Keratinocyte (primary cell): ENCODE measurements at regions not wholly inside any gene's neighbourhood (a gene's known extent, or its start where the extent isn't known, plus 50 kb on each side); places are given as distances from the start of the nearest gene placed in this dataset.

Experiments used
- EZH2 ChIP-seq: IDR thresholded peaks from one replicate; pipeline ENCODE4 v1.6.1; 2012; ENCODE audit warnings: inconsistent platforms, mild to moderate bottlenecking, low read length, moderate library complexity
- TF ChIP-seq, protein P1 (sequence below), 3 experiments: IDR thresholded peaks in 1 of 3; conservative IDR thresholded peaks in 1 of 3; optimal IDR thresholded peaks in 1 of 3; 2 replicates in 2 of 3; 3 replicates in 1 of 3; pipeline versions ENCODE3 to v1.5.1; 2011; ENCODE audit warnings: low read length in 3 of 3, mild to moderate bottlenecking in 3 of 3, moderate library complexity in 2 of 3, control low read depth in 1 of 3, inconsistent platforms in 1 of 3; ENCODE audit not compliant: insufficient read depth in 2 of 3; ENCODE audit errors: extremely low read depth in 1 of 3

- TF ChIP-seq, protein P1, sequence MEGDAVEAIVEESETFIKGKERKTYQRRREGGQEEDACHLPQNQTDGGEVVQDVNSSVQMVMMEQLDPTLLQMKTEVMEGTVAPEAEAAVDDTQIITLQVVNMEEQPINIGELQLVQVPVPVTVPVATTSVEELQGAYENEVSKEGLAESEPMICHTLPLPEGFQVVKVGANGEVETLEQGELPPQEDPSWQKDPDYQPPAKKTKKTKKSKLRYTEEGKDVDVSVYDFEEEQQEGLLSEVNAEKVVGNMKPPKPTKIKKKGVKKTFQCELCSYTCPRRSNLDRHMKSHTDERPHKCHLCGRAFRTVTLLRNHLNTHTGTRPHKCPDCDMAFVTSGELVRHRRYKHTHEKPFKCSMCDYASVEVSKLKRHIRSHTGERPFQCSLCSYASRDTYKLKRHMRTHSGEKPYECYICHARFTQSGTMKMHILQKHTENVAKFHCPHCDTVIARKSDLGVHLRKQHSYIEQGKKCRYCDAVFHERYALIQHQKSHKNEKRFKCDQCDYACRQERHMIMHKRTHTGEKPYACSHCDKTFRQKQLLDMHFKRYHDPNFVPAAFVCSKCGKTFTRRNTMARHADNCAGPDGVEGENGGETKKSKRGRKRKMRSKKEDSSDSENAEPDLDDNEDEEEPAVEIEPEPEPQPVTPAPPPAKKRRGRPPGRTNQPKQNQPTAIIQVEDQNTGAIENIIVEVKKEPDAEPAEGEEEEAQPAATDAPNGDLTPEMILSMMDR (optimal IDR thresholded peaks at IDR 0.05 in 1 of 3, IDR thresholded peaks at IDR 0.05 in 1 of 3, conservative IDR thresholded peaks at IDR 0.05 in 1 of 3; ENCODE audit: extremely low read depth in 1 of 3, insufficient read depth in 2 of 3, low read length in 3 of 3): no peak
- TF ChIP-seq EZH2: no peak
These were observed 179.5 kb upstream of the RNF32 start for GRCh38 chr7:156460858-156461627.
